Gastrocnemius medialis (tissue), 4 donors: ENCODE measurements at regions not wholly inside any gene's neighbourhood (a gene's known extent, or its start where the extent isn't known, plus 50 kb on each side); places are given as distances from the start of the nearest gene placed in this dataset.

Experiments
- CTCF ChIP-seq, 5 experiments: fragments of 450-650 bp in 3 of 5; fragments of 200-600 bp in 2 of 5; sonication (generic) in 2 of 5; IDR thresholded peaks in 4 of 5; conservative IDR thresholded peaks in 1 of 5; 1 replicate in 4 of 5; 2 replicates in 1 of 5; pipeline ENCODE4 v1.5.1; 2016 to 2019; ENCODE audit warnings: antibody characterized with exemption in 5 of 5, mild to moderate bottlenecking in 3 of 5, moderate library complexity in 3 of 5
- POLR2A ChIP-seq, 2 donors: fragments of 450-650 bp; IDR thresholded peaks; one replicate each; pipeline ENCODE4 v1.6.1; 2017; ENCODE audit warnings: antibody characterized with exemption in 2 of 2, mild to moderate bottlenecking in 2 of 2, moderate library complexity in 2 of 2

- no peak for TF ChIP-seq CTCF (IDR thresholded peaks at IDR 0.05 in 4 of 5, conservative IDR thresholded peaks at IDR 0.05 in 1 of 5)
- no peak for TF ChIP-seq POLR2A (IDR thresholded peaks at IDR 0.05)
Observed at GRCh38 chr6:103587722-103588121, 1272.0 kb downstream of the HACE1 start.
